ENCODE measurements at regions not wholly inside any gene's neighbourhood (a gene's known extent, or its start where the extent isn't known, plus 50 kb on each side); places are given as distances from the start of the nearest gene placed in this dataset.
A peak's percentile ranks its signal among the peaks of the same experiment; 100 is the strongest.

DNA sequence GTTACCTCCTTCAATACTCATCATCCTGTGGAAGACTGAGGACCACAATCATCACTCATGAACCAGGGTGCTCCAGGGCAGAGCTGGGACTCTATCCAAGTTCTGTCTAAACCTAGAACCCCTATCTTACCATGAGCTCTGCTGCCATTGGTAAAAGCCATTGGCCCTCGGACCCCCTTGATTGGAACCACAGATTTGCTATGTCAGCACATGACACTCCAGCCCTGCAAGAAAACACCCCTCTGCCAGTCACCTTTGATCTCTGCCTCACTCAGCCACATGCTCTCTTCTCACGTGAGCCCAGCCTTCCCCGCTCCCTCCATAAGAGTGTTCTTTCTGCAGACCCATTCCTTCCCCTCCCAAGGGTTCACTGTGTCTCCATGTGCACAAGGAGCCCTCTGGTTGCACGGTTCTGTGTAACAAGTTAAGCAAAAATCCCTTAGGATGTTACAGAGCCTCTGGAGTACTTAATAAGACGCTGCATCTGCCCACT is 468.8 kb upstream of the DYNLRB2 start:
- 69 to 81% (median 75%) methylated on average over 5 of the region's 5 CpGs for WGBS, 5 donors
- H3K27me3 ChIP-seq: no peaks in the 10 kb centered on the region
- no peaks in the 10 kb centered on the region for H3K4me1 ChIP-seq
- TF ChIP-seq POLR2AphosphoS5 (IDR thresholded peaks at IDR 0.05) (no peak), EP300 (IDR thresholded peaks at IDR 0.05) (no peak), POLR2A (IDR thresholded peaks at IDR 0.05) (no peak)
- no peaks in the 10 kb centered on the region for H3K9me3 ChIP-seq
- DNase-seq: no peak
- intact Hi-C loops (cut with DNase I; ENCODE audit: low total_unique reads): no loop called here
- no peak overlapping the region for H3K4me3 ChIP-seq
- no peaks in the 10 kb centered on the region for H3K36me3 ChIP-seq
- no peak overlapping the region for H3K27ac ChIP-seq

GRCh38 chr16:80066805-80067580 is 466.5 kb upstream of the MAF start:
- TF ChIP-seq, protein P1, sequence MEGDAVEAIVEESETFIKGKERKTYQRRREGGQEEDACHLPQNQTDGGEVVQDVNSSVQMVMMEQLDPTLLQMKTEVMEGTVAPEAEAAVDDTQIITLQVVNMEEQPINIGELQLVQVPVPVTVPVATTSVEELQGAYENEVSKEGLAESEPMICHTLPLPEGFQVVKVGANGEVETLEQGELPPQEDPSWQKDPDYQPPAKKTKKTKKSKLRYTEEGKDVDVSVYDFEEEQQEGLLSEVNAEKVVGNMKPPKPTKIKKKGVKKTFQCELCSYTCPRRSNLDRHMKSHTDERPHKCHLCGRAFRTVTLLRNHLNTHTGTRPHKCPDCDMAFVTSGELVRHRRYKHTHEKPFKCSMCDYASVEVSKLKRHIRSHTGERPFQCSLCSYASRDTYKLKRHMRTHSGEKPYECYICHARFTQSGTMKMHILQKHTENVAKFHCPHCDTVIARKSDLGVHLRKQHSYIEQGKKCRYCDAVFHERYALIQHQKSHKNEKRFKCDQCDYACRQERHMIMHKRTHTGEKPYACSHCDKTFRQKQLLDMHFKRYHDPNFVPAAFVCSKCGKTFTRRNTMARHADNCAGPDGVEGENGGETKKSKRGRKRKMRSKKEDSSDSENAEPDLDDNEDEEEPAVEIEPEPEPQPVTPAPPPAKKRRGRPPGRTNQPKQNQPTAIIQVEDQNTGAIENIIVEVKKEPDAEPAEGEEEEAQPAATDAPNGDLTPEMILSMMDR (IDR thresholded peaks at IDR 0.05): no peak
- TF ChIP-seq POLR2AphosphoS5 (IDR thresholded peaks at IDR 0.05) (no peak), EP300 (IDR thresholded peaks at IDR 0.05) (no peak), POLR2A (IDR thresholded peaks at IDR 0.05) (no peak)
- Histone ChIP-seq H3K4me1 (peaks cover 0 to 14% (median 4%) of the 10 kb centered on the region in 4 donors), H3K36me3 (no peaks in the 10 kb centered on the region), H3K27ac (no peak overlapping the region), H3K9me3 (no peaks in the 10 kb centered on the region), H3K27me3 (no peaks in the 10 kb centered on the region), H3K4me3 (no peak overlapping the region)
- no peak for DNase-seq
- WGBS, 5 donors: 73 to 77% (median 76%) methylated on average over 12 of the region's 12 CpGs
- intact Hi-C loops (cut with DNase I; ENCODE audit: low total_unique reads): no loop called here

DNA sequence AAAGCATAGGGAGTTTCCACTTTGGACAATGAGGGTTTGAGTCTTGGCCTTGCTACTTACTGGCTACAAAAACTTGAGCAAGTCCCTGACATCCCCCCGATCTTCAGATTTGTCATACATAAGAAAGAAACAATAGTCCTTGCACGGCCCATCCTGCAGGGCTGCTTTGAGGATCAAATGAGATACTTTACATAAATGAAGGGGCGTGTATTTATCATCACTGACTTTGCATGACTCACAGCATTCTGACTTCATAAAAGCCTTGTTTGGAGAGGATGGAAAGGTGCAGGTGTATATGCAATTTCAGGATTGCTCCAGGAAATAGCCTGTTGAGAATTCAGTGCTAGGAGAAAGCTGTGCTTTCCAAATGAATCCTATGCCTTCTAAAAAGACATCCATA is 465.0 kb upstream of the MAF start:
- no peak for DNase-seq
- Histone ChIP-seq H3K27me3 (no peaks in the 10 kb centered on the region), H3K4me1 (peaks cover 0 to 14% (median 4%) of the 10 kb centered on the region in 4 donors), H3K27ac (no peak overlapping the region), H3K4me3 (no peak overlapping the region), H3K36me3 (no peaks in the 10 kb centered on the region), H3K9me3 (no peaks in the 10 kb centered on the region)
- TF ChIP-seq POLR2AphosphoS5 (IDR thresholded peaks at IDR 0.05) (no peak), EP300 (IDR thresholded peaks at IDR 0.05) (no peak)
- TF ChIP-seq, protein P1 (IDR thresholded peaks at IDR 0.05): no peak
- WGBS, 5 donors: 61 to 84% (median 70%) methylated on average over 3 of the region's 3 CpGs
- intact Hi-C loops (cut with DNase I; ENCODE audit: low total_unique reads): no loop called here

DNA sequence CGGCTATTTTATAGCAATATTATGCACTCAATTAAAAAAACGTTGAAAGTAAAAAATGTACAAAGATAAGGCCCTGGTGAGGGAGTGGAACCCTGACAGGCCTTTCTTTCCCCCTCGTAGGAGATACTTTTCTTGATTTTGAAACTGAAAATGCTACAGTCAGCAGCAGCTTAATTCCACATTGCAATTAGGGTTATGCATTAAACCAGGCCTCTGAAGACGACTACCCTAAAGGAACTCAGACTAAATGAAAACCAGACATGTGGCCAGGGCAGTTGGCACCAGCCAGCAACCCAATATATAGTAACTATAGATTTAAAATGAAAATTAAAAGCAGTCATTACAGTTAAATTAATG is 463.2 kb upstream of the MAF start:
- peaks cover 0 to 28% (median 4%) of the 10 kb centered on the region in 4 donors for H3K4me1 ChIP-seq
- 48 to 60% (median 55%) methylated on average over 4 of the region's 4 CpGs for WGBS, 5 donors
- peak overlapping the region in 3 of 5 donors; percentile 3 to 69 (median 26) for H3K27ac ChIP-seq
- H3K36me3 ChIP-seq: no peaks in the 10 kb centered on the region
- H3K27me3 ChIP-seq: no peaks in the 10 kb centered on the region
- DNase-seq: no peak
- H3K9me3 ChIP-seq: no peaks in the 10 kb centered on the region
- intact Hi-C loops (cut with DNase I; ENCODE audit: low total_unique reads): no loop called here
- H3K4me3 ChIP-seq: no peak overlapping the region
- TF ChIP-seq EP300 (IDR thresholded peaks at IDR 0.05) (no peak), POLR2AphosphoS5 (IDR thresholded peaks at IDR 0.05) (no peak), POLR2A (IDR thresholded peaks at IDR 0.05) (no peak)
- TF ChIP-seq, protein P1 (IDR thresholded peaks at IDR 0.05): no peak
